Duodenal mucosa (tissue), 2 donors: ENCODE measurements at regions not wholly inside any gene's neighbourhood (a gene's known extent, or its start where the extent isn't known, plus 50 kb on each side); places are given as distances from the start of the nearest gene placed in this dataset.
"Not testable (repeated sequence)": the region's sequence is repeated elsewhere in the genome, so short reads cannot be mapped to it uniquely, and the experiment has no call there.

Source experiments
- H3K27ac ChIP-seq: one replicate; pipeline ENCODE4 v1.7.0; 2013; ENCODE audit warnings: low read depth, low read length
- H3K27me3 ChIP-seq, 2 donors: one replicate each; pipeline ENCODE4 v1.7.0; 2013; ENCODE audit warnings: low read length in 2 of 2, control low read depth in 1 of 2; ENCODE audit not compliant: insufficient read depth in 2 of 2, control insufficient read depth in 1 of 2
- H3K36me3 ChIP-seq, 2 donors: one replicate each; pipeline ENCODE4 v1.7.0; 2013; ENCODE audit warnings: low read length in 2 of 2, control low read depth in 1 of 2; ENCODE audit not compliant: insufficient read depth in 2 of 2, control insufficient read depth in 1 of 2
- H3K4me1 ChIP-seq, 2 donors: one replicate each; pipeline ENCODE4 v1.7.0; 2013; ENCODE audit warnings: low read length in 2 of 2, control low read depth in 1 of 2; ENCODE audit not compliant: insufficient read depth in 2 of 2, control insufficient read depth in 1 of 2
- H3K4me3 ChIP-seq, 2 donors: one replicate each; pipeline ENCODE4 v1.7.0; 2013; ENCODE audit warnings: low read length in 2 of 2, low read depth in 1 of 2
- H3K9ac ChIP-seq, 2 donors: one replicate each; pipeline ENCODE4 v1.7.0; 2013; ENCODE audit warnings: low read length in 2 of 2, low read depth in 1 of 2
- H3K9me3 ChIP-seq, 2 donors: one replicate each; pipeline ENCODE4 v1.7.0; 2013; ENCODE audit warnings: low read length in 2 of 2, control low read depth in 1 of 2; ENCODE audit not compliant: control insufficient read depth in 1 of 2

GRCh38 chr6:105686793-105687192 is 283.9 kb upstream of the PREP start:
- not testable (repeated sequence) for H3K27ac ChIP-seq, H3K36me3 ChIP-seq, H3K27me3 ChIP-seq, H3K4me3 ChIP-seq, H3K9me3 ChIP-seq, H3K4me1 ChIP-seq, H3K9ac ChIP-seq

GRCh38 chr6:105681061-105681460 is 278.2 kb upstream of the PREP start:
- Histone ChIP-seq H3K27ac (no peak overlapping the region), H3K36me3 (no peaks in the 10 kb centered on the region), H3K4me3 (no peak overlapping the region), H3K27me3 (no peaks in the 10 kb centered on the region), H3K4me1 (no peaks in the 10 kb centered on the region), H3K9ac (no peak overlapping the region), H3K9me3 (no peaks in the 10 kb centered on the region)

GRCh38 chr6:105680131-105680530 is 277.2 kb upstream of the PREP start:
- no peak overlapping the region for H3K27ac ChIP-seq
- H3K36me3 ChIP-seq, result no peaks in the 10 kb centered on the region
- no peak overlapping the region for H3K4me3 ChIP-seq
- no peaks in the 10 kb centered on the region for H3K27me3 ChIP-seq
- no peaks in the 10 kb centered on the region for H3K4me1 ChIP-seq
- H3K9ac ChIP-seq, result no peak overlapping the region
- H3K9me3 ChIP-seq, result no peaks in the 10 kb centered on the region

GRCh38 chr6:105678516-105678915 is 275.6 kb upstream of the PREP start:
- H3K9ac ChIP-seq, result no peak overlapping the region
- H3K36me3 ChIP-seq, result no peaks in the 10 kb centered on the region
- no peaks in the 10 kb centered on the region for H3K27me3 ChIP-seq
- H3K27ac ChIP-seq, result no peak overlapping the region
- H3K4me3 ChIP-seq, result no peak overlapping the region
- H3K9me3 ChIP-seq, result no peaks in the 10 kb centered on the region
- H3K4me1 ChIP-seq, result no peaks in the 10 kb centered on the region

- Histone ChIP-seq H3K27me3 (no peaks in the 10 kb centered on the region), H3K9me3 (no peaks in the 10 kb centered on the region), H3K4me3 (no peak overlapping the region), H3K4me1 (no peaks in the 10 kb centered on the region), H3K27ac (no peak overlapping the region), H3K36me3 (no peaks in the 10 kb centered on the region), H3K9ac (no peak overlapping the region)
Observed at GRCh38 chr6:105677671-105678475, 275.0 kb upstream of the PREP start.

- Histone ChIP-seq H3K36me3 (no peaks in the 10 kb centered on the region), H3K27me3 (no peaks in the 10 kb centered on the region), H3K4me1 (no peaks in the 10 kb centered on the region), H3K4me3 (no peak overlapping the region), H3K9me3 (no peaks in the 10 kb centered on the region), H3K27ac (no peak overlapping the region), H3K9ac (no peak overlapping the region)
Observed at GRCh38 chr6:105676857-105677256, 274.0 kb upstream of the PREP start.

GRCh38 chr6:105675715-105676397 is 273.0 kb upstream of the PREP start:
- H3K4me1 ChIP-seq, result no peaks in the 10 kb centered on the region
- no peak overlapping the region for H3K27ac ChIP-seq
- no peak overlapping the region for H3K9ac ChIP-seq
- no peak overlapping the region for H3K4me3 ChIP-seq
- H3K27me3 ChIP-seq, result no peaks in the 10 kb centered on the region
- H3K9me3 ChIP-seq, result no peaks in the 10 kb centered on the region
- H3K36me3 ChIP-seq, result no peaks in the 10 kb centered on the region

GRCh38 chr6:105672856-105673538 is 270.1 kb upstream of the PREP start:
- H3K36me3 ChIP-seq, H3K9me3 ChIP-seq, H3K4me3 ChIP-seq, H3K27ac ChIP-seq, H3K9ac ChIP-seq, H3K27me3 ChIP-seq, H3K4me1 ChIP-seq: not testable (repeated sequence)

GRCh38 chr6:105669232-105669631 is 266.4 kb upstream of the PREP start:
- no peaks in the 10 kb centered on the region for H3K27me3 ChIP-seq
- no peak overlapping the region for H3K27ac ChIP-seq
- no peaks in the 10 kb centered on the region for H3K9me3 ChIP-seq
- no peaks in the 10 kb centered on the region for H3K36me3 ChIP-seq
- H3K4me1 ChIP-seq, result no peaks in the 10 kb centered on the region
- no peak overlapping the region for H3K4me3 ChIP-seq
- H3K9ac ChIP-seq, result no peak overlapping the region

- Histone ChIP-seq H3K27ac (no peak overlapping the region), H3K36me3 (no peaks in the 10 kb centered on the region), H3K4me3 (no peak overlapping the region), H3K9ac (no peak overlapping the region), H3K9me3 (no peaks in the 10 kb centered on the region), H3K4me1 (no peaks in the 10 kb centered on the region), H3K27me3 (no peaks in the 10 kb centered on the region)
Observed at GRCh38 chr6:105667056-105667455, 264.2 kb upstream of the PREP start.
